Suprapubic skin (tissue), 4 donors: ENCODE measurements at regions not wholly inside any gene's neighbourhood (a gene's known extent, or its start where the extent isn't known, plus 50 kb on each side); places are given as distances from the start of the nearest gene placed in this dataset.
A peak's percentile ranks its signal among the peaks of the same experiment; 100 is the strongest.

Experiments
- DNase-seq, 2 donors: peaks; one replicate each; pipeline ENCODE4 v3.0.0-alpha.2; 2019; ENCODE audit warnings: low spot score in 2 of 2
- H3K27ac ChIP-seq: fragments of 200-600 bp; sonication (generic); one replicate; pipeline ENCODE4 v1.5.1; 2019
- H3K27me3 ChIP-seq: fragments of 200-600 bp; sonication (generic); one replicate; pipeline ENCODE4 v1.5.1; 2019
- H3K36me3 ChIP-seq: fragments of 200-600 bp; sonication (generic); one replicate; pipeline ENCODE4 v1.5.1; 2019
- H3K4me1 ChIP-seq: fragments of 200-600 bp; sonication (generic); one replicate; pipeline ENCODE4 v1.5.1; 2019
- H3K4me3 ChIP-seq: fragments of 200-600 bp; sonication (generic); one replicate; pipeline ENCODE4 v1.5.1; 2019; ENCODE audit warnings: mild to moderate bottlenecking
- H3K9me3 ChIP-seq: fragments of 200-600 bp; sonication (generic); one replicate; pipeline ENCODE4 v1.5.1; 2019
- EP300 ChIP-seq: sonication (generic); formaldehyde crosslinking; IDR thresholded peaks from one replicate; pipeline ENCODE4 v1.6.1; 2017; ENCODE audit warnings: antibody characterized with exemption
- POLR2A ChIP-seq, 2 donors: fragments of 450-650 bp; IDR thresholded peaks; one replicate each; pipeline ENCODE4 v1.6.1; 2017; ENCODE audit warnings: antibody characterized with exemption in 2 of 2, mild to moderate bottlenecking in 2 of 2, moderate library complexity in 2 of 2
- POLR2AphosphoS5 ChIP-seq, 3 donors: sonication (generic); formaldehyde crosslinking; IDR thresholded peaks; one replicate each; pipeline ENCODE4 v1.6.1; 2017; ENCODE audit warnings: antibody characterized with exemption in 3 of 3
- WGBS: methylation state at CpG from one replicate; pipeline ENCODE4 v1.1.5; 2018; 5-methylcytosine and 5-hydroxymethylcytosine counted together
- TF ChIP-seq, protein P1 (sequence below), 2 donors: fragments of 200-600 bp in 1 of 2; fragments of 450-650 bp in 1 of 2; sonication (generic) in 1 of 2; IDR thresholded peaks; one replicate each; pipeline ENCODE4 v1.5.1; 2016 to 2019; ENCODE audit warnings: antibody characterized with exemption in 2 of 2, mild to moderate bottlenecking in 1 of 2, moderate library complexity in 1 of 2

DNA sequence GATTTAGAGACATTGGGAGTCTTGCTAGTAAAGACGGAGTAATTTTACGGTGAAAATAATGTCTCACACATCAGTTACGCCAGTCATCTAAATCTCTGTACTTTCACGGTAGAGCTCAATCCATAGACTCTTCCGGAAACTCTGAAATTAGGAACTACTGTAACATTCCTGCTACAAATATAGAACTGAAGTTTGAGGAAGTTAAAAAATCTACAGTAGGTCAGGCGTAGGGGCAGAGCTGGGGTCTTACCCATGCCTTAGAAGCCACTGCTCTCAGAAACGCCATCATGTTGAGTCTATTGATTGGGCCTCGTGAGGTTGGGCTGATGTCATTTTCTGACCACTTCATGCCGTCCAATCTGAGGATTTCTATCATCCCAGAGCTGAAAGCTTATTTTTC lies 1029.8 kb upstream of the TMEM132C start:
- WGBS: 88% methylated on average over 9 of the region's 9 CpGs
- no peaks in the 10 kb centered on the region for H3K36me3 ChIP-seq
- H3K4me1 ChIP-seq: no peaks in the 10 kb centered on the region
- no peak overlapping the region for H3K4me3 ChIP-seq
- no peak overlapping the region for H3K27ac ChIP-seq
- DNase-seq: no peak
- no peaks in the 10 kb centered on the region for H3K27me3 ChIP-seq
- H3K9me3 ChIP-seq: no peaks in the 10 kb centered on the region
- no peak for TF ChIP-seq EP300
- TF ChIP-seq POLR2AphosphoS5 (IDR thresholded peaks at IDR 0.05): no peak
- TF ChIP-seq POLR2A (IDR thresholded peaks at IDR 0.05): no peak
- TF ChIP-seq, protein P1, sequence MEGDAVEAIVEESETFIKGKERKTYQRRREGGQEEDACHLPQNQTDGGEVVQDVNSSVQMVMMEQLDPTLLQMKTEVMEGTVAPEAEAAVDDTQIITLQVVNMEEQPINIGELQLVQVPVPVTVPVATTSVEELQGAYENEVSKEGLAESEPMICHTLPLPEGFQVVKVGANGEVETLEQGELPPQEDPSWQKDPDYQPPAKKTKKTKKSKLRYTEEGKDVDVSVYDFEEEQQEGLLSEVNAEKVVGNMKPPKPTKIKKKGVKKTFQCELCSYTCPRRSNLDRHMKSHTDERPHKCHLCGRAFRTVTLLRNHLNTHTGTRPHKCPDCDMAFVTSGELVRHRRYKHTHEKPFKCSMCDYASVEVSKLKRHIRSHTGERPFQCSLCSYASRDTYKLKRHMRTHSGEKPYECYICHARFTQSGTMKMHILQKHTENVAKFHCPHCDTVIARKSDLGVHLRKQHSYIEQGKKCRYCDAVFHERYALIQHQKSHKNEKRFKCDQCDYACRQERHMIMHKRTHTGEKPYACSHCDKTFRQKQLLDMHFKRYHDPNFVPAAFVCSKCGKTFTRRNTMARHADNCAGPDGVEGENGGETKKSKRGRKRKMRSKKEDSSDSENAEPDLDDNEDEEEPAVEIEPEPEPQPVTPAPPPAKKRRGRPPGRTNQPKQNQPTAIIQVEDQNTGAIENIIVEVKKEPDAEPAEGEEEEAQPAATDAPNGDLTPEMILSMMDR (IDR thresholded peaks at IDR 0.05): no peak

DNA sequence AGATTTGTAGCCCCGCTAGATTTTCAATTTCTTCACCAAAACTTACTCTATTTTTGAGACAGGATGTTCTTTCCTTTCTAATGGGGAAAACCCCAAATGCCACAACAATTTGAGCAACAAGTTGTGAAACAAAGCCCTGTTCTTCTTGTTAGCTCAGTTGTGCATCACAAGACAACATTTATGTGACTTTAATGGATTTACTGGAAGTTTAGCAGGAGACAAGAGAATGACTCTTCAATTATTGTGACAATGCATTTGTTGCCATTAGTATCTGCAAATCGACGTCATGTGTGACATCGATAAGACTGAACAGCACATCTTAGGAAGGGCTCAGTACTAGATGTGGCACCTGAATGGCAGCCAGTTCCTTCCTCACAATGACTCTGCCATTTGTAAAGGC lies 1028.9 kb upstream of the TMEM132C start:
- Histone ChIP-seq H3K27ac (no peak overlapping the region), H3K27me3 (no peaks in the 10 kb centered on the region), H3K9me3 (no peaks in the 10 kb centered on the region), H3K4me1 (no peaks in the 10 kb centered on the region), H3K36me3 (no peaks in the 10 kb centered on the region), H3K4me3 (no peak overlapping the region)
- TF ChIP-seq, protein P1 (IDR thresholded peaks at IDR 0.05): no peak
- TF ChIP-seq EP300 (no peak), POLR2AphosphoS5 (IDR thresholded peaks at IDR 0.05) (no peak), POLR2A (IDR thresholded peaks at IDR 0.05) (no peak)
- WGBS: 87% methylated on average over 4 of the region's 4 CpGs
- no peak for DNase-seq

GRCh38 chr12:127239781-127240180 lies 1027.2 kb upstream of the TMEM132C start:
- H3K27me3 ChIP-seq: no peaks in the 10 kb centered on the region
- H3K9me3 ChIP-seq: no peaks in the 10 kb centered on the region
- no peaks in the 10 kb centered on the region for H3K4me1 ChIP-seq
- TF ChIP-seq EP300 (no peak), POLR2AphosphoS5 (IDR thresholded peaks at IDR 0.05) (no peak), POLR2A (IDR thresholded peaks at IDR 0.05) (no peak)
- TF ChIP-seq, protein P1 (IDR thresholded peaks at IDR 0.05): no peak
- DNase-seq: no peak
- no peaks in the 10 kb centered on the region for H3K36me3 ChIP-seq
- H3K27ac ChIP-seq: no peak overlapping the region
- H3K4me3 ChIP-seq: no peak overlapping the region
- 74% methylated on average over 6 of the region's 6 CpGs for WGBS

DNA sequence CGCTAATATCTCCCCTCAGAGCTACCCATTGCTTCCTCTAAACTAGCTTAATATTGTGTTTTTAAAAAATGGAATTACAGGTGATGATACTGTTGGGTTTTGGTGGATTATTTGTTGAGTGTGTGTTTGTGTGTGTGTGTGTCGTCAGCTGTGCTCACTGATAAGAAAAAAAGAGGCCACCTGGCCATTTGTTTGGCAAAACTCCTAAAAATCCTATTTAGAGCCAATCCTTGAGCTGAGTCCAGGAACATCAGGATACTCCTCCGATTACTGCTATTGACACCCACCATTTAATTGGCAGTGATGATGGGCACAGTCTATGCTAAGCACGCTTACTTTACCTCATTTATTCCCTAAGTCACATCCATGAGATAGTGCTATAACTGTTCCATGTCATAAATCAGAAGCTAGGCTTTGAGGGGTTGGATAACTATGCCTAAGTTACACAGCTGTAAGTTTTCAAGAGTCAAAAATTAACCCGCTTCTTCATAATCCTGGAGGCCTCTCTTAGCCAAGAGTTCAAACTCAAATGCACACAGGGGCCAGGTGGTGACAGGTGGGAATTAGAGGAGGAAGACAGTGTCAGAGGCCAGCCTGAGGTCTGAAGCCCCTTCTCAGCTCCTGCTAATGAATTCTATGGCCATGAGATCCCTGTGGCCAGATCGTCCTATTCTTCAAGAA lies 1026.6 kb upstream of the TMEM132C start:
- DNase-seq: no peak
- Histone ChIP-seq H3K4me3 (no peak overlapping the region), H3K4me1 (no peaks in the 10 kb centered on the region), H3K27me3 (no peaks in the 10 kb centered on the region), H3K36me3 (no peaks in the 10 kb centered on the region), H3K9me3 (no peaks in the 10 kb centered on the region), H3K27ac (peak overlapping the region; percentile 36)
- TF ChIP-seq POLR2AphosphoS5 (IDR thresholded peaks at IDR 0.05): no peak
- TF ChIP-seq EP300: no peak
- TF ChIP-seq, protein P1 (IDR thresholded peaks at IDR 0.05): no peak
- WGBS: 82% methylated on average over 6 of the region's 6 CpGs

DNA sequence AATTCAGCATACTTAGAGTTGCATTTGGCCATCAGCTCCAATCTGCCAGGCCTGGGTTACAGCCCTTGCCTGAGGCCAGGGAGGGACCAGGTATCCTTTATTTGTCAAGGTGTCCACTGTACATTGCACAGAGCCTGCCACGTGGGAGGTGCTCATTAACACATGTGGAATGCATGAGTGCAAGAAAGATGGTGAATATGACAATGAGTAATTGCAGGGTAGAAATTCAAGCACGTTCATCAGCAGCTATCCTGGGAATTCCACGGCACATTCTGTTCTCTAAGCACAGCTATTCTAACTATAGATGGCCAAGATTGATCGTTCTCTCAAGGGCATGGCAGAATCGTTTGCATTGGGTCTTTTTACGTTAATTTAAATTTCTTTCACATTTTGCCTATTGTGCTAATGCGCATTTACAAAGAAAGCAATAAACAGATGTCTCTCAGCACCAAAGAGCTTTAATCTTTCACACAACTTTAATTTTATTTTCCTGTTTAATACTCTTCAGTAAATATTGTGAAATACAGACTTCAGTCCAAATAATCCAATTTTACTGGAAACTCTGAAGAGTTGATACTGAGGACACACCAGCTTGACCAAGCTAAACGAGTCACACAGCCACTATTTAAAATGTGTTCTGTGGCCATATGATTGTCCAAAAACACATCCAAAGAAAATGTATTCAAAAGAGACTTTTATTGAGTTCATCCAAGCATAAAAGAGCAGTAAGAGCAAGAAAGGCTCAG lies 1025.7 kb upstream of the TMEM132C start:
- 69% methylated on average over 8 of the region's 8 CpGs for WGBS
- H3K4me1 ChIP-seq: no peaks in the 10 kb centered on the region
- no peaks in the 10 kb centered on the region for H3K36me3 ChIP-seq
- TF ChIP-seq, protein P1 (IDR thresholded peaks at IDR 0.05): no peak
- TF ChIP-seq POLR2A (IDR thresholded peaks at IDR 0.05) (no peak), POLR2AphosphoS5 (IDR thresholded peaks at IDR 0.05) (no peak), EP300 (no peak)
- DNase-seq: no peak
- peak overlapping the region; percentile 35 for H3K27ac ChIP-seq
- no peaks in the 10 kb centered on the region for H3K9me3 ChIP-seq
- H3K27me3 ChIP-seq: no peaks in the 10 kb centered on the region
- no peak overlapping the region for H3K4me3 ChIP-seq
